Ascending aorta (tissue), 2 donors: ENCODE measurements at regions not wholly inside any gene's neighbourhood (a gene's known extent, or its start where the extent isn't known, plus 50 kb on each side); places are given as distances from the start of the nearest gene placed in this dataset.

ENCODE experiments used
- DNase-seq, 2 donors: peaks; one replicate each; pipeline ENCODE4 v3.0.0-alpha.2; 2019; ENCODE audit warnings: low spot score in 2 of 2
- H3K27ac ChIP-seq, 2 donors: fragments of 200-600 bp; sonication (generic); one replicate each; pipeline ENCODE4 v1.5.1; 2016 to 2017; ENCODE audit warnings: mild to moderate bottlenecking in 1 of 2
- H3K27me3 ChIP-seq: fragments of 200-600 bp; sonication (generic); one replicate; pipeline ENCODE4 v1.5.1; 2017
- H3K36me3 ChIP-seq, 2 donors: fragments of 200-600 bp; sonication (generic); one replicate each; pipeline ENCODE4 v1.5.1; 2016
- H3K4me1 ChIP-seq, 2 donors: fragments of 200-600 bp; sonication (generic); one replicate each; pipeline ENCODE4 v1.5.1; 2016 to 2017; ENCODE audit warnings: mild to moderate bottlenecking in 1 of 2
- H3K4me3 ChIP-seq, 2 donors: fragments of 200-600 bp; sonication (generic); one replicate each; pipeline ENCODE4 v1.5.1; 2016 to 2017; ENCODE audit warnings: mild to moderate bottlenecking in 1 of 2
- H3K9me3 ChIP-seq, 2 donors: fragments of 200-600 bp; sonication (generic); one replicate each; pipeline ENCODE4 v1.5.1; 2016
- CTCF ChIP-seq, 3 experiments: fragments of 200-600 bp in 2 of 3; fragments of 450-650 bp in 1 of 3; sonication (generic) in 2 of 3; IDR thresholded peaks; one replicate each; pipeline ENCODE4 v1.5.1; 2016 to 2019; ENCODE audit warnings: antibody characterized with exemption in 3 of 3, mild to moderate bottlenecking in 1 of 3, moderate library complexity in 1 of 3
- intact Hi-C: fragments of 100-400 bp; cut with DNase I; formaldehyde crosslinking; loops from one replicate; pipeline ENCODE4 v1.15.1; 2023

- no peaks in the 10 kb centered on the region for H3K9me3 ChIP-seq
- no peaks in the 10 kb centered on the region for H3K4me1 ChIP-seq
- H3K27ac ChIP-seq = no peak overlapping the region
- intact Hi-C loops = no loop called here
- no peaks in the 10 kb centered on the region for H3K27me3 ChIP-seq
- no peak overlapping the region for H3K4me3 ChIP-seq
- TF ChIP-seq CTCF (IDR thresholded peaks at IDR 0.05) = no peak
- no peaks in the 10 kb centered on the region for H3K36me3 ChIP-seq
- DNase-seq = no peak
Measured at GRCh38 chr2:21633911-21634310, 510.1 kb downstream of the TDRD15 start.

- no peak for DNase-seq
- intact Hi-C loops = no loop called here
- no peaks in the 10 kb centered on the region for H3K27me3 ChIP-seq
- H3K9me3 ChIP-seq = no peaks in the 10 kb centered on the region
- H3K4me3 ChIP-seq = no peak overlapping the region
- H3K4me1 ChIP-seq = no peaks in the 10 kb centered on the region
- no peak for TF ChIP-seq CTCF (IDR thresholded peaks at IDR 0.05)
- no peaks in the 10 kb centered on the region for H3K36me3 ChIP-seq
- H3K27ac ChIP-seq = no peak overlapping the region
Measured at GRCh38 chr2:21640046-21640445, 516.3 kb downstream of the TDRD15 start.

- DNase-seq = no peak
- TF ChIP-seq CTCF (IDR thresholded peaks at IDR 0.05) = no peak
- H3K27ac ChIP-seq = no peak overlapping the region
Measured at GRCh38 chr2:21642647-21643046, 518.9 kb downstream of the TDRD15 start.

GRCh38 chr2:21643180-21643579, 519.4 kb downstream of the TDRD15 start:
- H3K4me1 ChIP-seq = no peaks in the 10 kb centered on the region
- no peaks in the 10 kb centered on the region for H3K9me3 ChIP-seq
- TF ChIP-seq CTCF (IDR thresholded peaks at IDR 0.05) = no peak
- no peaks in the 10 kb centered on the region for H3K36me3 ChIP-seq
- H3K4me3 ChIP-seq = no peak overlapping the region
- intact Hi-C loops = no loop called here
- H3K27ac ChIP-seq = no peak overlapping the region
- H3K27me3 ChIP-seq = no peaks in the 10 kb centered on the region
- DNase-seq = no peak

More at GRCh38 chr2:21642647-21643046, 518.9 kb downstream of the TDRD15 start:
- Histone ChIP-seq H3K27me3 (no peaks in the 10 kb centered on the region), H3K36me3 (no peaks in the 10 kb centered on the region), H3K4me3 (no peak overlapping the region), H3K9me3 (no peaks in the 10 kb centered on the region), H3K4me1 (no peaks in the 10 kb centered on the region)
- intact Hi-C loops = no loop called here

GRCh38 chr2:21644266-21644665, 520.5 kb downstream of the TDRD15 start:
- TF ChIP-seq CTCF (IDR thresholded peaks at IDR 0.05) = no peak
- no peak for DNase-seq
- no peak overlapping the region for H3K27ac ChIP-seq
- H3K4me3 ChIP-seq = no peak overlapping the region
- intact Hi-C loops = no loop called here
- H3K36me3 ChIP-seq = no peaks in the 10 kb centered on the region
- H3K4me1 ChIP-seq = no peaks in the 10 kb centered on the region
- no peaks in the 10 kb centered on the region for H3K9me3 ChIP-seq
- no peaks in the 10 kb centered on the region for H3K27me3 ChIP-seq

GRCh38 chr2:21646345-21646744, 522.6 kb downstream of the TDRD15 start:
- Histone ChIP-seq H3K27ac (no peak overlapping the region), H3K4me1 (no peaks in the 10 kb centered on the region), H3K9me3 (no peaks in the 10 kb centered on the region), H3K27me3 (no peaks in the 10 kb centered on the region), H3K4me3 (no peak overlapping the region), H3K36me3 (no peaks in the 10 kb centered on the region)
- intact Hi-C loops = no loop called here
- TF ChIP-seq CTCF (IDR thresholded peaks at IDR 0.05) = no peak
- DNase-seq = no peak
